Mesendoderm (in vitro differentiated cells): ENCODE measurements at regions not wholly inside any gene's neighbourhood (a gene's known extent, or its start where the extent isn't known, plus 50 kb on each side); places are given as distances from the start of the nearest gene placed in this dataset.
A peak's percentile ranks its signal among the peaks of the same experiment; 100 is the strongest.

Source experiments
- DNase-seq: peaks from one replicate; pipeline ENCODE4 v3.0.0; 2013
- H2AK5ac ChIP-seq: 2 replicates; pipeline ENCODE4 v1.6.1; 2013; ENCODE audit warnings: low read length, inconsistent platforms
- H2BK120ac ChIP-seq: 2 replicates; pipeline ENCODE4 v1.6.1; 2013; ENCODE audit warnings: low read depth, mild to moderate bottlenecking, low read length, moderate library complexity, mixed read lengths
- H2BK15ac ChIP-seq: replicated peaks from 2 replicates; pipeline ENCODE4 v1.6.1; 2013; ENCODE audit warnings: low read depth, mild to moderate bottlenecking, moderate library complexity
- H2BK5ac ChIP-seq: 2 replicates; pipeline ENCODE4 v1.6.1; 2013; ENCODE audit warnings: low read length, inconsistent platforms
- H3K18ac ChIP-seq: 2 replicates; pipeline ENCODE4 v1.6.1; 2013; ENCODE audit warnings: mild to moderate bottlenecking, low read length, mixed read lengths
- H3K23ac ChIP-seq: one replicate; pipeline ENCODE4 v1.6.1; 2013; ENCODE audit warnings: low read length
- H3K27ac ChIP-seq: 2 replicates; pipeline ENCODE4 v1.5.1; 2013; ENCODE audit warnings: low read depth, mild to moderate bottlenecking, inconsistent platforms, low read length, moderate library complexity
- H3K27me3 ChIP-seq: 2 replicates; pipeline ENCODE4 v1.6.1; 2013; ENCODE audit warnings: low read length, control low read depth, mild to moderate bottlenecking, inconsistent platforms; ENCODE audit not compliant: insufficient read depth, poor library complexity
- H3K36me3 ChIP-seq: 2 replicates; pipeline ENCODE4 v1.6.1; 2013; ENCODE audit warnings: low read length, inconsistent platforms; ENCODE audit not compliant: control insufficient read depth, insufficient read depth
- H3K4ac ChIP-seq: one replicate; pipeline ENCODE4 v1.6.1; 2013; ENCODE audit warnings: low read depth, mild to moderate bottlenecking, low read length, moderate library complexity
- H3K4me1 ChIP-seq: 2 replicates; pipeline ENCODE4 v1.6.1; 2013; ENCODE audit warnings: low read depth, low read length, inconsistent platforms; ENCODE audit not compliant: control insufficient read depth
- H3K4me2 ChIP-seq: 2 replicates; pipeline ENCODE4 v1.6.1; 2013; ENCODE audit warnings: low read length
- H3K4me3 ChIP-seq: 2 replicates; pipeline ENCODE4 v1.5.1; 2013; ENCODE audit warnings: mild to moderate bottlenecking, low read length
- H3K56ac ChIP-seq: one replicate; pipeline ENCODE4 v1.6.1; 2013; ENCODE audit warnings: low read length
- H3K79me1 ChIP-seq: 2 replicates; pipeline ENCODE4 v1.6.1; 2013; ENCODE audit warnings: low read length, inconsistent platforms
- H3K79me2 ChIP-seq: 2 replicates; pipeline ENCODE4 v1.6.1; 2013; ENCODE audit warnings: mild to moderate bottlenecking, low read length; ENCODE audit not compliant: control insufficient read depth, insufficient read depth
- H3K9ac ChIP-seq: 2 replicates; pipeline ENCODE4 v1.6.1; 2013; ENCODE audit warnings: low read length, inconsistent platforms
- H4K5ac ChIP-seq: one replicate; pipeline ENCODE4 v1.6.1; 2013; ENCODE audit warnings: low read length
- H4K8ac ChIP-seq: one replicate; pipeline ENCODE4 v1.6.1; 2013; ENCODE audit warnings: low read depth, mild to moderate bottlenecking, control low read depth, low read length, moderate library complexity
- WGBS: extraction: QIAGEN DNeasy Blood & Tissue Kit; methylation state at CpG from one replicate; pipeline ENCODE4 v1.1.7; 2013; ENCODE audit warnings: low lambda C conversion rate, missing lambda C conversion rate; ENCODE audit not compliant: insufficient coverage; ENCODE audit errors: extremely low coverage; 5-methylcytosine and 5-hydroxymethylcytosine counted together

GRCh38 chr4:83751336-83751949, 215.5 kb downstream of the GPAT3 start:
- Histone ChIP-seq H3K9ac (no peak overlapping the region), H3K23ac (no peak overlapping the region), H2BK15ac (no peak overlapping the region), H3K27me3 (no peaks in the 10 kb centered on the region), H2AK5ac (no peak overlapping the region), H3K4me1 (no peaks in the 10 kb centered on the region), H4K5ac (no peak overlapping the region), H3K36me3 (no peaks in the 10 kb centered on the region), H3K4ac (no peak overlapping the region), H3K27ac (no peak overlapping the region), H2BK5ac (no peak overlapping the region), H2BK120ac (no peak overlapping the region), H3K4me2 (no peak overlapping the region), H3K4me3 (no peak overlapping the region), H4K8ac (no peak overlapping the region), H3K18ac (no peak overlapping the region), H3K79me1 (no peaks in the 10 kb centered on the region), H3K56ac (no peak overlapping the region), H3K79me2 (no peaks in the 10 kb centered on the region)
- DNase-seq = peak; percentile 69
- WGBS = no CpG with 5 or more reads among the region's 1 CpG

- H3K4me1 ChIP-seq = no peaks in the 10 kb centered on the region
- no peak overlapping the region for H3K4ac ChIP-seq
- H3K79me2 ChIP-seq = no peaks in the 10 kb centered on the region
- no peak overlapping the region for H3K23ac ChIP-seq
- H3K79me1 ChIP-seq = no peaks in the 10 kb centered on the region
- WGBS = no CpG with 5 or more reads among the region's 2 CpGs
- no peaks in the 10 kb centered on the region for H3K36me3 ChIP-seq
- no peak overlapping the region for H3K4me3 ChIP-seq
- DNase-seq = no peak
- H3K56ac ChIP-seq = no peak overlapping the region
- H3K9ac ChIP-seq = no peak overlapping the region
- H2BK5ac ChIP-seq = no peak overlapping the region
- H4K5ac ChIP-seq = no peak overlapping the region
- no peaks in the 10 kb centered on the region for H3K27me3 ChIP-seq
- H3K18ac ChIP-seq = no peak overlapping the region
- H4K8ac ChIP-seq = no peak overlapping the region
- H2BK120ac ChIP-seq = no peak overlapping the region
- no peak overlapping the region for H2AK5ac ChIP-seq
- no peak overlapping the region for H3K4me2 ChIP-seq
- H3K27ac ChIP-seq = no peak overlapping the region
- no peak overlapping the region for H2BK15ac ChIP-seq
Measured at GRCh38 chr4:83748711-83749110, 212.8 kb downstream of the GPAT3 start.

GRCh38 chr4:83738895-83739294, 203.0 kb downstream of the GPAT3 start:
- H2AK5ac ChIP-seq = no peak overlapping the region
- no peak overlapping the region for H3K18ac ChIP-seq
- H4K5ac ChIP-seq = no peak overlapping the region
- no peaks in the 10 kb centered on the region for H3K36me3 ChIP-seq
- H3K4me2 ChIP-seq = no peak overlapping the region
- no peak overlapping the region for H3K56ac ChIP-seq
- no peak overlapping the region for H4K8ac ChIP-seq
- no peak overlapping the region for H2BK15ac ChIP-seq
- H3K27me3 ChIP-seq = no peaks in the 10 kb centered on the region
- no peak overlapping the region for H3K4me3 ChIP-seq
- no peak for DNase-seq
- H2BK120ac ChIP-seq = no peak overlapping the region
- no peaks in the 10 kb centered on the region for H3K79me1 ChIP-seq
- no peak overlapping the region for H3K27ac ChIP-seq
- no peak overlapping the region for H3K23ac ChIP-seq
- H3K9ac ChIP-seq = no peak overlapping the region
- H3K4ac ChIP-seq = no peak overlapping the region
- H2BK5ac ChIP-seq = no peak overlapping the region
- no peaks in the 10 kb centered on the region for H3K4me1 ChIP-seq
- no peaks in the 10 kb centered on the region for H3K79me2 ChIP-seq
- WGBS = no CpG with 5 or more reads among the region's 2 CpGs

- Histone ChIP-seq H3K56ac (no peak overlapping the region), H3K4me2 (no peak overlapping the region), H2BK15ac (no peak overlapping the region), H2AK5ac (no peak overlapping the region), H3K9ac (no peak overlapping the region), H3K4ac (no peak overlapping the region), H3K27me3 (no peaks in the 10 kb centered on the region), H3K79me2 (no peaks in the 10 kb centered on the region), H3K4me1 (no peaks in the 10 kb centered on the region), H3K18ac (no peak overlapping the region), H2BK120ac (no peak overlapping the region), H3K36me3 (no peaks in the 10 kb centered on the region), H3K27ac (no peak overlapping the region), H3K79me1 (no peaks in the 10 kb centered on the region), H4K5ac (no peak overlapping the region), H3K23ac (no peak overlapping the region), H4K8ac (no peak overlapping the region), H3K4me3 (no peak overlapping the region), H2BK5ac (no peak overlapping the region)
- DNase-seq = no peak
- WGBS = no CpG with 5 or more reads among the region's 3 CpGs
Measured at GRCh38 chr4:83734576-83734975, 198.7 kb downstream of the GPAT3 start.

DNA sequence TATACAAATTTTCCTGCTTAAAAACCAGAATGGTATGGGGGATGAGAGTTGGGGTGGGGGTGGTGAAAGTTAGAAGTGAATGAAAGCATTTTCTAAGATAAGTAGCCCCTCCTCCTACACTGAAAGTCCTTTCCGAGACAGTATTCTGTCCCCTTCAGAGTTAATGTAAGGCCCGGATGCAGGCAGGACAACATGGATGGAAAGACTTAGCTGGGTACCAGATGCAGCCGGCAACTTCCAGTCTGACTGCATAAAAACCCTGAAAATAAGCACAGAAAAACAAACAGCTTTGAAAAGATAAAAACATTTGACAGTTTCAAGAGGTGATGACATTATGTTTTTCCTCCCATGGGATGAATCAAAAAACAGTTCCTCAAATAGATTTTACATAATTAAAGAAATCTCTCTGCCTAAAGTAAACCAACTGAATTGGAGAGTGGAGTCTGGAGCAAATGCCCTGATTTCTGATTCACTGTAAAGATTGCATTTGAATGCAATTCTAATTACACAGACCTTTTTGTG, 196.3 kb downstream of the GPAT3 start:
- Histone ChIP-seq H2BK5ac (no peak overlapping the region), H3K36me3 (no peaks in the 10 kb centered on the region), H3K4me3 (no peak overlapping the region), H3K4me1 (no peaks in the 10 kb centered on the region), H3K79me2 (no peaks in the 10 kb centered on the region), H3K79me1 (no peaks in the 10 kb centered on the region), H2BK15ac (no peak overlapping the region), H4K5ac (no peak overlapping the region), H3K4ac (no peak overlapping the region), H2AK5ac (no peak overlapping the region), H3K27ac (no peak overlapping the region), H3K9ac (no peak overlapping the region), H3K4me2 (no peak overlapping the region), H2BK120ac (no peak overlapping the region), H3K23ac (no peak overlapping the region), H3K27me3 (no peaks in the 10 kb centered on the region), H4K8ac (no peak overlapping the region), H3K56ac (no peak overlapping the region), H3K18ac (no peak overlapping the region)
- no CpG with 5 or more reads among the region's 3 CpGs for WGBS
- no peak for DNase-seq

DNA sequence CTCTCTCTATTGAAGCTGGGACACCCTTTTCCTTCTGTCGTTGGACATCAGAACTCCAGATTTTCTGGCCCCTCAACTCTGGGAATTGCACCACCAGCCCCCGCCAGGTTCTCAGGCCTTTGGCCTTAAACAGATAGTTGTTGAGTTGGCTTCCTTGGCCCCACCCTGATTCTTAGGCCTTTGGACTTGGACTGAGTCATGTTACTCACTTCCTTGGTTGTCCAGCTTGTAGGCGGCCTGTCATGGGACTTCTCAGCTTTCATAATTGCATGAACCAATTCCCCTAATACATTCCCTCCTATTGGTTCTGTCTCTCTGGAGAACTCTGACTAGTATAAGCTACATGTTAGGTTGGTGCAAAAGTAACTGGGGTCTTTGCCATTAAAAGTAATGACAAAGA, 195.7 kb downstream of the GPAT3 start:
- Histone ChIP-seq H2AK5ac (no peak overlapping the region), H3K4me1 (no peaks in the 10 kb centered on the region), H3K27me3 (no peaks in the 10 kb centered on the region), H3K18ac (no peak overlapping the region), H3K56ac (no peak overlapping the region), H2BK15ac (no peak overlapping the region), H3K4me2 (no peak overlapping the region), H3K79me2 (no peaks in the 10 kb centered on the region), H3K9ac (no peak overlapping the region), H3K4me3 (no peak overlapping the region), H2BK5ac (no peak overlapping the region), H3K4ac (no peak overlapping the region), H4K8ac (no peak overlapping the region), H3K23ac (no peak overlapping the region), H3K79me1 (no peaks in the 10 kb centered on the region), H3K27ac (no peak overlapping the region), H4K5ac (no peak overlapping the region), H2BK120ac (no peak overlapping the region), H3K36me3 (no peaks in the 10 kb centered on the region)
- no CpG with 5 or more reads among the region's 3 CpGs for WGBS
- no peak for DNase-seq
